Esophagus mucosa (tissue), 1 donor: ENCODE measurements at regions not wholly inside any gene's neighbourhood (a gene's known extent, or its start where the extent isn't known, plus 50 kb on each side); places are given as distances from the start of the nearest gene placed in this dataset.

Source experiments
- ATAC-seq: fragments of 200-7000 bp; cut with Tn5 transposase; one replicate; pipeline ENCODE4 v1.9.1; 2020
- donor health status: DM: yes; HTN: yes; CAD: no.

GRCh38 chr16:86120201-86121192 lies 221.5 kb downstream of the IRF8 start:
- no peak for ATAC-seq

DNA sequence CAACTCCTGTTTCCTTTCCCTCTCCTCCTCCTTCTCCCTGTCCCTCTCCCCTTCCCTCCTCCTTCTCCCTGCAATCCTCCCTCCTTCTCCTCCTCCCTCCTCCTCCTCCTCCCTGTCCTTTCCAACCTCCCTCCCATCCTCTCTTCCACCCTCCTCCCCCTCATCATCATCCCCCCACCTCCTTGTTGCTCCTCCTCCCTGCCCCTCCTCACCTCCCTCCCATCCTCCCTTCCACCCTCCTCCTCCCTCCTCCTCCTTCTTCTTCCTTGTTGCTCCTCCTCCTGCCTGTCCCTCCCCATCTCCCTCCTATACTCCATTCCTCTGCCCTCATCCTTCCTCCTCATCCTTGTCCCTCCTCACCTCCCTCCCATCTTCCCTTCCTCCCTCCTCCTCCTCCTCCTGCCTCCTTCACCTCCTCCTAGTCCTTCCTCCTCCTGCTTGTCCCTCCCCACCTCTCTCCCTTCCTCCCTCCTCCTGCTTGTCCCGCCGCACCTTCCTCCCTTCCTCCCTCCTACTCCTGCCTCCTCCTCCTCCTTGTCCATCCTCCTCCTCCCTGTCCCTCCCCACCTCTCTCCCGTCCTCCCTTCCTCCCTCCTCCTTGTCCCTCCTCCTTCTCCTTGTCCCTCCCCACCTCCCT lies 222.5 kb downstream of the IRF8 start:
- no peak for ATAC-seq

DNA sequence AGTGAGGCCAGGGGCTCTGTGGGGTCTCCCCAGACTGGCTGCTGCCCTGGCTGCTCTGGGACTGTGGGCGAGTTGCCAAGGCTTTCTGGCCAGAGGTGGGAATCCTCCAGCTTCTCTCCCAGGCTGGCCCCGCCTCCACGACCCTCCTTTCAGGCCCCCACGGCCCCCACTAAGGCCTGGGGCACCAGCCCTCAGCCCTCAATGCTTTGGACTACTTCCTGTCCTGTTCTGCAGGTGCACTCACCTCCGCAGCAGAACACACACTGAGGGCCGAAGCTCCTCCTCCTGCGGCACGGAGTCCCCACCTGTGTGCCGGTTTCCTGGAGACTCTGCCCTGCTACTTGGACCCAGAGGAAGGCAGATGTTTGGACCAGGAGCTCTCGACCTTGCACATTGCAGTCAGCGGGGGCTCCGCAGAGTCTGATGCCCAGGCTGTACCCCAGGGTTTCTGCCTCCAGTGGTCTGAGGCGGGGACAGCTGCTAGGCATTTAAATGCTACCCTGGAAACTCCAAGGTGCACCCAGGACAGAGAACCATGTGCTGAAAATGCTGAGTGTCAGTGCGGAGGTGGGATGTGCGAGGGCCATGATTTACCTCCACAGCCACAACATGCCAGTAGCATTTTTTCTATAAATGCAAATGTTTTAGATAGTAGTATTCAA lies 223.8 kb downstream of the IRF8 start:
- no peak for ATAC-seq

- no peak for ATAC-seq
Observed at GRCh38 chr16:86124321-86124720, 225.4 kb downstream of the IRF8 start.

GRCh38 chr16:86126891-86127290 lies 227.9 kb downstream of the IRF8 start:
- no peak for ATAC-seq

DNA sequence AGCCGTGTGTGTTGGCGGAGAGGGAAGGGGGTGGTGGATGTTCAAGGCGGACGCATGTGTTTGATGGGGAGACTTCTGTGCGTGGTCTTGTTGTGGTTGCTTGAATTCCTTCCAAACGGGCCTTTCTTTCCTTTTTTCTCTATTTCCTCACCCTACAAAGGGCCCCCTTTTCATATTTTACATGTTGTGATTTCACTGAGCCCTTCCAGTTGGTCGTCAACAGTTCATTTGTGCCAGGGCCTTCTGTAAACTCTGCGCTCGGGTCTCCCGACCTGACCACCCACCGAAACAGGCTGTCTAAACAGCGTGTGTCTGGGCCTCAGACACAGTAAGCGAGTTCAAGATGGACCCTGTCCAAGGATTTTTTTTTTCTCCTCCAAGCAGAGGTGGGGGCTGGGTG lies 228.4 kb downstream of the IRF8 start:
- no peak for ATAC-seq

DNA sequence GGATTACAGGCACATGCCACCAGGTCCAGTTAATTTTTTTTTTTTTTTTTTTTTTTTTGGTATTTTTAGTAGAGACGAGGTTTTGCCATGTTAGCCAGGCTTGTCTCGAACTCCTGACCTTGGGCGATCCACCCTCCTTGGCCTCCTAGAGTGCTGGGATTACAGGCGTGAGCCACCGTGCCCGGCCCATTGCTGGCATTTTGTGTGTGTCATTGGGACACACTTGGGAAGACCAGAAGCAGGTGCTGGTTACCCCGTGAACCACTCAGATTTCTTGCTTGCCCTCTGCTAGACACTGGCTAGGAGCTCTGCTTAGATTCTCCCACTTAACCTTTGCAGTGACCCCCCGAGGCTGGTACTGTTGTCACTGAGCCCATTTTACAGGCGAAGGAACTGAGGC lies 229.3 kb downstream of the IRF8 start:
- ATAC-seq = no peak

GRCh38 chr16:86129541-86129940 lies 230.6 kb downstream of the IRF8 start:
- no peak for ATAC-seq

- no peak for ATAC-seq
Observed at GRCh38 chr16:86133377-86133776, 234.4 kb downstream of the IRF8 start.

DNA sequence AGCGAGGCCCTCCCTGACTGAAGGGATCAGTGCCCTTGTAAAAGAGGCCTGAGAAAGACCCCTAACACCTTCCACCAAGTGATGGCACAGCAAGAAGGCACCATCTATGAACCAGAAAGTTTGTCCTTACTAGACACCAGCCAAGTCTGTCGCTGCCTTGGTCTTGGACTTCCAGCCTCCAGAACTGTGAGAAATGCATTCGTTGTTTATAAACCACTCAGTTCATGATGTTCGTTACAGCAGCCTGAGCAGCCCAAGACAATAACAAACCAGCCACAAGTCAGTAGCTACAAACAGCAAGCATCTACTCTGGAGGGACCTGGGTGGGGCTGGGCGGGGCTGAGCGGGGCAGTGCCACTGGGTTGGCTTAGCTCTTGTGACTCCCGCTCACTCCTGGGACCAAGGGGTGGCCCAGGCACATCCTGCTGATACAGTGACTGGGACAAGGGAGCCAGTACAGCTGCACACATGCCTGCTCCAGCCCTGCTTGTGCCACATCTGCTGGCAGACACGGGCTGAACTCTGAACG lies 234.9 kb downstream of the IRF8 start:
- ATAC-seq = no peak

- ATAC-seq = no peak
Observed at GRCh38 chr16:86134802-86135461, 236.0 kb downstream of the IRF8 start.

- ATAC-seq = no peak
Observed at GRCh38 chr16:86137359-86137758, 238.4 kb downstream of the IRF8 start.

DNA sequence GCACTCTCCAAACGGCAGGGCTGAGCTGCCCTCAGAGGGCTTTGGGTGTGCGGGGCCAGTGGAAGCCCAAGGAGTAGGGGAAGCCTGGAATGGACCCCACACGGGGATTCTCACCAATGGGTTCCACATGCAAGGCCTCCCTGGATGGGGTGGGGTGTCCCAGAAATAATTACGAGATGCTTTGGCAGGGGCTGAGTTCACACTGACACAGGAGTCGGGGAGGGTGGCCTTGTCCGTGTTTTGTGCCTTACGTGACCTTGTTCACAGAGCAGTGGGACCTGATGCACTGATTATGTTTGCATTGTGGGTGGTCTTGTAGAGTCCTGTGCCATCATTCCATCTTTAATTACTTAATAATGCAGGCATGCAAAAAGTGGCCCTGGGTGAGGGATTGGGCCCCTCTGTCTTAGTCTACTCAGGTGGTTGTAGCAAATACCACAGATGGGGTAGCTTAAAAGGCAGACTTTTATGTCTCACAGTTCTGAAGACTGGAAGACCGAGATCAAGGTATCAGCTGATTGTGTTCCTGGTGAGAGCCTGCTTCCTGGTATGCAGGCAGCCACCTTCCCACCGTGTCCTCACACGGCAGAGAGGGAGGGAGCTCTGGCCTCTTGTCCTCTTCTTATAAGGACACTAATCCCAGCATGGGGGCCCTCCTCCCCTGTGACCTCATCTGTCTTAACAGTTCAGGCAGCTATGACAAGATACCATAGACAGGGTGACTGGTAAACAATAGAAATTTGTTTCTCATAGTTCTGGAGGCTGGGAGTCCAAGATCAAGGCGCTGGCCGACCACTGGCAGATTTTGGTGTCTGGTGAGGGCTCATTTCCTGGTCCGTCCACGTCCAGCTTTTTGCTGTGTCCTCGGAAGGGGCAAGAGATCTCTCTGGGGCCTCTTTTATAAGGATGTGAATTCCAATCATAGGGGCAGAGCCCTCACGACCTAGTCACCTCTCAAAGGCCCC lies 239.4 kb downstream of the IRF8 start:
- no peak for ATAC-seq

GRCh38 chr16:86142801-86143236 lies 243.9 kb downstream of the IRF8 start:
- no peak for ATAC-seq

DNA sequence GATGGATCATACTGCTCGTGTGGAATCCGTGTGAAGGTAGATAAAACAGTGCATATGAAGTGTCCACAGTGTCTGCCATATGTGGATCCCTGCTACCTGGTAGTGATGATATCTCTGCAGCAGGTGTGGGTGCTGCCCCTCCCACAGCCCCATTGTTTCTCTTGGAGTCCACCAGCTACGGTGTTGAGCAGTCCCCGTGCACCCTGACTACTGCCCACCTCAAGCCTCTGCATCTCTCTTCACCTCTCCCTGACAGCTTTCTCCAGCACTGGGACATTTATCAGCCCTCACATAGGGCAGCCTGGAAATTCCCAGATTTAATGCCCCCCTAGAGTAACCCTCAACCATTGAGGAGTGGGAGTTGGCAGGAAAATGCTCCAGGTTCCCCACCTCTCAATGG lies 244.7 kb downstream of the IRF8 start:
- ATAC-seq = no peak

GRCh38 chr16:86145669-86146068 lies 246.7 kb downstream of the IRF8 start:
- ATAC-seq = no peak

DNA sequence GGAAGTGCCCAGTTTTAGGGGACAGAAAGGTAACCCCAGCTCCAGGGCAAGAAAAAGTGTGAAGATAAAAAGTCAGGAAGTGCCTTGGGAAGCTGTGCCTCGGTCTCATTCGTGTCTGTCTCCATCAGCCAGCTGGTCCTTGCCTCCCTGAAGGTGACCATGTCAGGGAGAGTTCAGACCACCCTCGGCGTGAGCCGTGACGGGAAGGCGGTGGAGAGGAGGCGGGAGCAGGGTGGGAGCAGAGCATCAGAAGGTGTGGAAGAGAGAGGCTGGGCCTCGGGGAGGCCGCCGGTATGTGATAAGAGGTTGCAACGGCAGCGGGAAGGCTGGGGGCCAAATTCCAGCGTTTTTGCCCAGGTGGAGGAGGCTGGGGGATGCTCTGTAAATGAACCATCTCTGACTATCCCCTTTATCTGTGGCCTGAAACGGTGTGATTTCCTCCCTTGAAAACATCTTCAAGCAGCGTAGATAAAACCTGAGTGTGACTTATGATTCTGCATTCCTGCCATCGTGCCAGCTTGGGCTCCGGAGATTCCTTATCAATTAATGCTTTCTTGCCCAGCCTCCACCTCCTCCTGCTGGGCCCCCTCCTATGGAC lies 251.8 kb downstream of the IRF8 start:
- ATAC-seq = no peak

DNA sequence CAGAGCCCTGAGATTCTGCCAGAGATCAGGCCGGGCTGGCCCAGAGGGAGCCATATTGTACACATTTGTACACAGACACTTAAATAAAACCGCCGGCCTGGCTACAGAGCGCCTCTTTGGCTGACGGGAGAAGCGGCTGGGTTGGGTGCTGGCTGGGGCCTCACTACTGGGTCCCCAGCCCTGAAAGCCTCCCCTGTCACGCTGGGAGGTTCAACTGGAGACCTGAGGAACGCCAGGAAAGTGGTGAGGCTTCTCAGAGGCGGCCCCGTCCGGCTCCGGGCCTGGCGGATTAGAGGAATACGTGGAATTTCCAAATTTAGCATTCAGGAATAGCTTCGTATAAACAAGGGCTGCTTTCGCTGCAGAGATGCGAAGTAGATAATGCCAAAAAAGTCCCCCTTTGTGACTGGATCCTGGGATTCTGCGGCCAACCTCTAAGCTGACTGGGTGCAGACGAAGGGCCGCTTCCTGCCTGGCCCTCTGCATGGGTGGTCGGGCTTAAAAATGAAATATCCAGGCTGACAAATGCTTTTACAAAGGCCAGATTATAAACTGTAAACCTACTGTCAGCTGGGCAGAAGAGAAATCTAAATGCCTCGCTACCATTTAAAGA lies 252.4 kb downstream of the IRF8 start:
- no peak for ATAC-seq

- ATAC-seq = no peak
Observed at GRCh38 chr16:86156155-86156554, 257.2 kb downstream of the IRF8 start.

- ATAC-seq = no peak
Observed at GRCh38 chr16:86157616-86158247, 258.8 kb downstream of the IRF8 start.
